HG03469 (cell line): ENCODE measurements at regions not wholly inside any gene's neighbourhood (a gene's known extent, or its start where the extent isn't known, plus 50 kb on each side); places are given as distances from the start of the nearest gene placed in this dataset.
"Not testable (repeated sequence)": the region's sequence is repeated elsewhere in the genome, so short reads cannot be mapped to it uniquely, and the experiment has no call there.

Source experiments
- ATAC-seq: cut with Tn5 transposase; IDR thresholded peaks from one replicate; pipeline ENCODE4 v1.9.1; 2021; ENCODE audit warnings: mild to moderate bottlenecking, moderate library complexity, moderate number of reproducible peaks; ENCODE audit not compliant: unreplicated experiment

- ATAC-seq = no peak
Measured at GRCh38 chr9:24351258-24351657, 194.4 kb downstream of the IZUMO3 start.

- ATAC-seq = no peak
Measured at GRCh38 chr9:24342457-24342856, 203.2 kb downstream of the IZUMO3 start.

- no peak for ATAC-seq
Measured at GRCh38 chr9:24333629-24334028, 212.1 kb downstream of the IZUMO3 start.

GRCh38 chr9:24298912-24299311 lies 246.8 kb downstream of the IZUMO3 start:
- no peak for ATAC-seq

GRCh38 chr9:24297931-24298330 lies 247.8 kb downstream of the IZUMO3 start:
- ATAC-seq = no peak

- ATAC-seq = no peak
Measured at GRCh38 chr9:24296124-24296523, 249.6 kb downstream of the IZUMO3 start.

GRCh38 chr9:24293386-24293785 lies 252.3 kb downstream of the IZUMO3 start:
- no peak for ATAC-seq

GRCh38 chr9:24286761-24287160 lies 258.9 kb downstream of the IZUMO3 start:
- no peak for ATAC-seq

GRCh38 chr9:24258626-24259025 lies 287.1 kb downstream of the IZUMO3 start:
- ATAC-seq = no peak

GRCh38 chr9:24257726-24258125 lies 288.0 kb downstream of the IZUMO3 start:
- ATAC-seq = no peak

GRCh38 chr9:24245988-24246387 lies 299.7 kb downstream of the IZUMO3 start:
- ATAC-seq = no peak

- ATAC-seq = no peak
Measured at GRCh38 chr9:24242576-24242975, 303.1 kb downstream of the IZUMO3 start.

- ATAC-seq = no peak
Measured at GRCh38 chr9:24218656-24219055, 327.0 kb downstream of the IZUMO3 start.

GRCh38 chr9:24210641-24211040 lies 335.1 kb downstream of the IZUMO3 start:
- ATAC-seq = no peak

GRCh38 chr9:24189986-24190385 lies 355.7 kb downstream of the IZUMO3 start:
- ATAC-seq = no peak

- not testable (repeated sequence) for ATAC-seq
Measured at GRCh38 chr9:24180572-24180971, 354.5 kb upstream of the ELAVL2 start.

- no peak for ATAC-seq
Measured at GRCh38 chr9:24144796-24145195, 318.8 kb upstream of the ELAVL2 start.

- not testable (repeated sequence) for ATAC-seq
Measured at GRCh38 chr9:24135072-24135471, 309.0 kb upstream of the ELAVL2 start.

GRCh38 chr9:24132244-24132643 lies 306.2 kb upstream of the ELAVL2 start:
- ATAC-seq = no peak

- ATAC-seq = no peak
Measured at GRCh38 chr9:24127519-24127918, 301.5 kb upstream of the ELAVL2 start.

GRCh38 chr9:24118190-24118589 lies 292.1 kb upstream of the ELAVL2 start:
- no peak for ATAC-seq

GRCh38 chr9:24096756-24097155 lies 270.7 kb upstream of the ELAVL2 start:
- no peak for ATAC-seq

GRCh38 chr9:24095246-24095645 lies 269.2 kb upstream of the ELAVL2 start:
- no peak for ATAC-seq

GRCh38 chr9:24090566-24090965 lies 264.5 kb upstream of the ELAVL2 start:
- no peak for ATAC-seq
